ENCODE measurements at regions not wholly inside any gene's neighbourhood (a gene's known extent, or its start where the extent isn't known, plus 50 kb on each side); places are given as distances from the start of the nearest gene placed in this dataset.

DNA sequence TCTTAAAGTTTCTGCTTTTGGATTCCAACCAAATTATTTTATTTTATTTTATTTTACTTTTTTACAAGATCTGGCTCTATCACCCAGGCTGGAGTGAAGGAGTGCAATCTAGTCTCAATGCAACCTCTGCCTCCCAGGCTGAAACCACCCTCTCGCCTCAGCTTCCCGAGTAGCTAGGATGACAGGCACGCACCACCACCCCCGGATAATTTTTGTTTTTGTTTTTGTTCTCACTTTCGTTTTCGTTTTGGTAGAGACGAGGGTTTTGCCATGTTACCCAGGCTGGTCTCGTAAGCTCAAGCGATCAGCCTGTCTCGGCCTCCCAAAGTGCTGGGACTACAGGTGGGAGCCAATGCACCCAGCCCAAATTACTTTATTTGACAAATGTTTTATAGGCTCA is 219.8 kb downstream of the ETS1 start:
- Mint-ChIP-seq H3K9me3 (no peaks in the 10 kb centered on the region), H3K36me3 (ENCODE audit: low read depth) (no peaks in the 10 kb centered on the region), H3K27me3 (ENCODE audit: insufficient read depth, low read depth, poor library complexity) (no peaks in the 10 kb centered on the region), H3K4me3 (no peak overlapping the region), H3K4me1 (peaks cover 14% of the 10 kb centered on the region), H3K27ac (no peak overlapping the region)
- TF ChIP-seq, protein P1, sequence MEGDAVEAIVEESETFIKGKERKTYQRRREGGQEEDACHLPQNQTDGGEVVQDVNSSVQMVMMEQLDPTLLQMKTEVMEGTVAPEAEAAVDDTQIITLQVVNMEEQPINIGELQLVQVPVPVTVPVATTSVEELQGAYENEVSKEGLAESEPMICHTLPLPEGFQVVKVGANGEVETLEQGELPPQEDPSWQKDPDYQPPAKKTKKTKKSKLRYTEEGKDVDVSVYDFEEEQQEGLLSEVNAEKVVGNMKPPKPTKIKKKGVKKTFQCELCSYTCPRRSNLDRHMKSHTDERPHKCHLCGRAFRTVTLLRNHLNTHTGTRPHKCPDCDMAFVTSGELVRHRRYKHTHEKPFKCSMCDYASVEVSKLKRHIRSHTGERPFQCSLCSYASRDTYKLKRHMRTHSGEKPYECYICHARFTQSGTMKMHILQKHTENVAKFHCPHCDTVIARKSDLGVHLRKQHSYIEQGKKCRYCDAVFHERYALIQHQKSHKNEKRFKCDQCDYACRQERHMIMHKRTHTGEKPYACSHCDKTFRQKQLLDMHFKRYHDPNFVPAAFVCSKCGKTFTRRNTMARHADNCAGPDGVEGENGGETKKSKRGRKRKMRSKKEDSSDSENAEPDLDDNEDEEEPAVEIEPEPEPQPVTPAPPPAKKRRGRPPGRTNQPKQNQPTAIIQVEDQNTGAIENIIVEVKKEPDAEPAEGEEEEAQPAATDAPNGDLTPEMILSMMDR (conservative IDR thresholded peaks at IDR 0.05; ENCODE audit: low read depth in 2 of 2), result no peak
- TF ChIP-seq ZNF462 (CRISPR knock-in tag; IDR thresholded peaks at IDR 0.05) (no peak), NANOG (IDR thresholded peaks at IDR 0.05; ENCODE audit: borderline replicate concordance) (no peak), EZH2phosphoT487 (IDR thresholded peaks at IDR 0.05; ENCODE audit: unreplicated experiment) (no peak), POLR2AphosphoS5 (IDR thresholded peaks at IDR 0.05; ENCODE audit: low read depth) (no peak), ZNF114 (CRISPR knock-in tag; IDR thresholded peaks at IDR 0.05) (no peak), JUNB (IDR thresholded peaks at IDR 0.05; ENCODE audit: unreplicated experiment) (no peak), CREB1 (CRISPR knock-in tag; IDR thresholded peaks at IDR 0.05; ENCODE audit: low read depth) (no peak), EZH2 (IDR thresholded peaks at IDR 0.05; ENCODE audit: low read depth, unreplicated experiment) (no peak), STAT1 (IDR thresholded peaks at IDR 0.05; ENCODE audit: unreplicated experiment) (no peak), ZNF331 (CRISPR knock-in tag; IDR thresholded peaks at IDR 0.05; ENCODE audit: low read depth) (no peak)
- TF ChIP-seq, protein P2, sequence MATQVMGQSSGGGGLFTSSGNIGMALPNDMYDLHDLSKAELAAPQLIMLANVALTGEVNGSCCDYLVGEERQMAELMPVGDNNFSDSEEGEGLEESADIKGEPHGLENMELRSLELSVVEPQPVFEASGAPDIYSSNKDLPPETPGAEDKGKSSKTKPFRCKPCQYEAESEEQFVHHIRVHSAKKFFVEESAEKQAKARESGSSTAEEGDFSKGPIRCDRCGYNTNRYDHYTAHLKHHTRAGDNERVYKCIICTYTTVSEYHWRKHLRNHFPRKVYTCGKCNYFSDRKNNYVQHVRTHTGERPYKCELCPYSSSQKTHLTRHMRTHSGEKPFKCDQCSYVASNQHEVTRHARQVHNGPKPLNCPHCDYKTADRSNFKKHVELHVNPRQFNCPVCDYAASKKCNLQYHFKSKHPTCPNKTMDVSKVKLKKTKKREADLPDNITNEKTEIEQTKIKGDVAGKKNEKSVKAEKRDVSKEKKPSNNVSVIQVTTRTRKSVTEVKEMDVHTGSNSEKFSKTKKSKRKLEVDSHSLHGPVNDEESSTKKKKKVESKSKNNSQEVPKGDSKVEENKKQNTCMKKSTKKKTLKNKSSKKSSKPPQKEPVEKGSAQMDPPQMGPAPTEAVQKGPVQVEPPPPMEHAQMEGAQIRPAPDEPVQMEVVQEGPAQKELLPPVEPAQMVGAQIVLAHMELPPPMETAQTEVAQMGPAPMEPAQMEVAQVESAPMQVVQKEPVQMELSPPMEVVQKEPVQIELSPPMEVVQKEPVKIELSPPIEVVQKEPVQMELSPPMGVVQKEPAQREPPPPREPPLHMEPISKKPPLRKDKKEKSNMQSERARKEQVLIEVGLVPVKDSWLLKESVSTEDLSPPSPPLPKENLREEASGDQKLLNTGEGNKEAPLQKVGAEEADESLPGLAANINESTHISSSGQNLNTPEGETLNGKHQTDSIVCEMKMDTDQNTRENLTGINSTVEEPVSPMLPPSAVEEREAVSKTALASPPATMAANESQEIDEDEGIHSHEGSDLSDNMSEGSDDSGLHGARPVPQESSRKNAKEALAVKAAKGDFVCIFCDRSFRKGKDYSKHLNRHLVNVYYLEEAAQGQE (IDR thresholded peaks at IDR 0.05; ENCODE audit: unreplicated experiment), result no peak
- TF ChIP-seq, protein P3, sequence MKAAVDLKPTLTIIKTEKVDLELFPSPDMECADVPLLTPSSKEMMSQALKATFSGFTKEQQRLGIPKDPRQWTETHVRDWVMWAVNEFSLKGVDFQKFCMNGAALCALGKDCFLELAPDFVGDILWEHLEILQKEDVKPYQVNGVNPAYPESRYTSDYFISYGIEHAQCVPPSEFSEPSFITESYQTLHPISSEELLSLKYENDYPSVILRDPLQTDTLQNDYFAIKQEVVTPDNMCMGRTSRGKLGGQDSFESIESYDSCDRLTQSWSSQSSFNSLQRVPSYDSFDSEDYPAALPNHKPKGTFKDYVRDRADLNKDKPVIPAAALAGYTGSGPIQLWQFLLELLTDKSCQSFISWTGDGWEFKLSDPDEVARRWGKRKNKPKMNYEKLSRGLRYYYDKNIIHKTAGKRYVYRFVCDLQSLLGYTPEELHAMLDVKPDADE (IDR thresholded peaks at IDR 0.05), result no peak
- H3K36me3 ChIP-seq (ENCODE audit: insufficient read depth), result no peaks in the 10 kb centered on the region
- ATAC-seq (no peak), DNase-seq (ENCODE audit: low spot score) (no peak)
- no peak overlapping the region for H3K27ac ChIP-seq (ENCODE audit: low read depth)
- H3K27me3 ChIP-seq (ENCODE audit: insufficient read depth), result no peaks in the 10 kb centered on the region
- no peak overlapping the region for H3K4me3 ChIP-seq
- H3K9me2 ChIP-seq (ENCODE audit: insufficient read depth), result 0 out of 2 replicates have a peak, but pooled peaks cover 5% of the 10 kb centered on the region
- no peaks in the 10 kb centered on the region for H4K20me1 ChIP-seq (replicated peaks; ENCODE audit: insufficient read depth)
- H3F3A ChIP-seq (replicated peaks; ENCODE audit: low read depth), result no peaks in the 10 kb centered on the region
- no peaks in the 10 kb centered on the region for H3K79me2 ChIP-seq (replicated peaks; ENCODE audit: insufficient read depth)
- no peak overlapping the region for H3K4me2 ChIP-seq
- no peak overlapping the region for H2AFZ ChIP-seq
- 0 out of 2 replicates have a peak, but pooled peaks cover 4% of the 10 kb centered on the region for H3K4me1 ChIP-seq (ENCODE audit: insufficient read depth)

Data from GM23338 (cell line).